Skin epidermis (tissue), 12 donors: ENCODE measurements at regions not wholly inside any gene's neighbourhood (a gene's known extent, or its start where the extent isn't known, plus 50 kb on each side); places are given as distances from the start of the nearest gene placed in this dataset.
"Not testable (repeated sequence)": the region's sequence is repeated elsewhere in the genome, so short reads cannot be mapped to it uniquely, and the experiment has no call there.

Experiments
- H3K27ac ChIP-seq, 21 experiments: fragments of 200-600 bp; sonication (generic) in 11 of 21; one replicate each; pipeline ENCODE4 v1.5.0; 2020; ENCODE audit warnings: mild to moderate bottlenecking in 3 of 21, inconsistent platforms in 2 of 21, moderate library complexity in 2 of 21
- H3K4me3 ChIP-seq, 7 experiments: fragments of 200-600 bp; sonication (generic) in 2 of 7; one replicate each; pipeline ENCODE4 v1.5.0; 2020; ENCODE audit warnings: inconsistent platforms in 2 of 7, mild to moderate bottlenecking in 2 of 7, moderate library complexity in 1 of 7

GRCh38 chr17:63071797-63072196 is 105.8 kb downstream of the TANC2 start:
- Histone ChIP-seq H3K27ac (no peak overlapping the region), H3K4me3 (no peak overlapping the region)

DNA sequence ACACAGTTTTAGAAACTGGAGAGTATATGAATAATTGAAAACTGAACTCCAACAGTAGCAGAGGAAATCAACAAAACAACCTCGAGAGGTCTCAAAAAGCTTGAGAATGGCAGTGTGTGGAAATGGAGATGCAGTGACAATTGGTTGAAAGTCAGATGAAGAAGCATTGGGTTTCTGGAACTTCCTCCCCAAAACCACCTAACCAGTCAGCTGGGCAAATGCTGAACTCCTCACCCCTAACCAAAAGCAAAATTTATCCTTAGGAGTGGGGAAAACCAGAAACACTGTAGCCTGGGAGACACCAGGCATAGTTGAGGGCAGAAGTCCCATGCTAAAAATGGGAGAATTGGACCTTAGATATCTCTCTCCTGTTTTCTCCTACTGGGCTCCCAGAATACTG is 109.9 kb downstream of the TANC2 start:
- Histone ChIP-seq H3K4me3 (no peak overlapping the region), H3K27ac (no peak overlapping the region)

GRCh38 chr17:63078707-63079106 is 112.7 kb downstream of the TANC2 start:
- no peak overlapping the region for H3K4me3 ChIP-seq
- H3K27ac ChIP-seq: no peak overlapping the region

DNA sequence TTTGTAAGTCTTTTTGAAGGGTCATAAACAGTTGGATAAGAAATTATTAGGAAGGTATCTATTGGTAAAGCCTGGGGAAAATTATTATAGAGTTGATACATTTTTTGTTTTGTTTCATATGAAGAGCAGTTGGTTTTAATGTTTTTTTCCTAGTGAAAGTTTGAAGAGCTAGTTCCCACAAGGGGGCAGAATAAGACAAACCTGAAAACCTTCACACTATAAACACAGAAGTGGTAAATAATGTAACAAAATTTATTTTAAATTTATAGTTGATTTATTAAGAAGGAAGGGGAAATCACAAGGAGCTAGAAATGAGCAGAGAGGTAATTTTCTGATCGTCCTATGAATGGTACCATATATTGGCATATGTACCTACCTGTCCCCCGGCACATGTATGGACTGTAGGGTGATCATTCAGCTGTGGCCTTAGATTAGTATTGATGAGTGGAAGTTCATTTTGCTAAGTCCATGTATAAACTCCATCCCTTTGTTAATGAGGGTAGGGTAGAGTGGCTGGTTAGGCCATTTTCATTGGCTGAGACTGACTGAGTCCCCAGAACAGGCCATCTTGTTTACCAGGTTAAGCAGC is 116.3 kb downstream of the TANC2 start:
- H3K27ac ChIP-seq: no peak overlapping the region
- H3K4me3 ChIP-seq: no peak overlapping the region

DNA sequence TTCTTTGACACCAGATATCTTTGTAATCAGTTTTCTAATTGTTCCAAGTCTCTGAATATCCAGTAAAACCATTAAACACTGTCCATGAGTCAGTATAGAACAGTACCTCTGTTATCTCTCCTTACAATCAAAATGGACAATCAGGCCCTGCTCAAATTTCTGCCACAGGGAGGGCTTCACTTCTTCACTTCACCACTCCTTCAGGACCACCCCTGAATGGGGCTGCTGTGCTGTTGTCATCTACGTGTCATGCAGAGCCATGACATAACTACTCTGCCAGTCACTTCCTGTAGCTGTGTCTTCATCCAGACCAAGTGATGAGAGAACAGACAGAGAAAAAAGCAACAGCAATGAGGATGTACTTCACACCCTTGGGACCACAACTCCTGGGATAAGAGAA is 116.9 kb downstream of the TANC2 start:
- no peak overlapping the region for H3K4me3 ChIP-seq
- H3K27ac ChIP-seq: no peak overlapping the region

DNA sequence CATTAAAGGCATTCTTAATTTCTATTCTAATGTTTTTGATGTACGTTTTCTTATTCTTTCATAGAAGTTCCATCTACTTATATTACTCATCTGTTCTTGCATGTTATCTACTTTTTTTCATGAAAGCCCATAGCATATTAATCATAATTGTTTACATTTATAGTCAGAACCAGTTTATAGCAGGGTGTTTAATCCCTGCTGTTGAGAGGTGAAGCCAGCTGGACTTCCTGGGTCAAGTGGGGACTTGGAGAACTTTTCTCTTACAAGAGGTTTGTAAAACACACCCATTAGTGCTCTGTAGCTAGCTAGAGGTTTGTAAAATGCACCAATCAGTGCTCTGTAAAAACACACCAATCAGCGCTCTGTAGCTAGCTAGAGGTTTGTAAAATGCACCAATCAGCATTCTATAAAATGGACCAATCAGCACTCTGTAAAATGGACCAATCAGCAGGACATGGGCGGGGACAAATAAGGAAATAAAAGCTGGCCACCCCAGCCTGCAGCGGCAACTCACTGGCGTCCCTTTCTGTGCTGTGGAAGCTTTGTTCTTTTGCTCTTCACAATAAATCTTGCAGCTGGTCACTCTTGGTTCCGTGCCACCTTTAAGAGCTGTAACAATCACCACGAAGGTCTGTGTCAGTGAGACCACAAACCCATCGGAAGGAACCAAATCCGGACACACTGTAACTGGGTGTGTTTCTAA is 120.6 kb downstream of the TANC2 start:
- Histone ChIP-seq H3K27ac (no peak overlapping the region), H3K4me3 (no peak overlapping the region)

DNA sequence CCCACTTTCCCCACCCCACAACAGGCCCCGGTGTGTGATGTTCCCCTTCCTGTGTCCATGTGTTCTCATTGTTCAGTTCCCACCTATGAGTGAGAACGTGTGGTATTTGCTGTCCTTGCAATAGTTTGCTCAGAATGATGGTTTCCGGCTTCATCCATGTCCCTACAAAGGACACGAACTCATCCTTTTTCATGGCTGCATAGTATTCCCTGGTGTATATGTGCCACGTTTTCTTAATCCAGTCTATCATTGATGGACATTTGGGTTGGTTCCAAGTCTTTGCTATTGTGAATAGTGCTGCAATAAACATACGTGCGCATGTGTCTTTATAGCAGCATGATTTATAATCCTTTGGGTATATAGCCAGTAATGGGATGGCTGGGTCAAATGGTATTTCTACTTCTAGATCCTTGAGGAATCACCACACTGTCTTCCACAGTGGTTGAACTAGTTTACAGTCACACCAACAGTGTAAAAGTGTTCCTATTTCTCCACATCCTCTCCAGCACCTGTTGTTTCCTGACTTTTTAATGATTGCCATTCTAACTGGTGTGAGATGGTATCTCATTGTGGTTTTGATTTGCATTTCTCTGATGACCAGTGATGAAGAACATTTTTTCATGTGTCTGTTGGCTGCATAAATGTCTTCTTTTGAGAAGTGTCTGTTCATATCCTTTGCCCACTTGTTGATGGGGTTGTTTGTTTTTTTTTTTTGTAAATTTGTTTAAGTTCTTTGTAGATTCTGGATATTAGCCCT is 124.5 kb downstream of the TANC2 start:
- H3K4me3 ChIP-seq, H3K27ac ChIP-seq: not testable (repeated sequence)

DNA sequence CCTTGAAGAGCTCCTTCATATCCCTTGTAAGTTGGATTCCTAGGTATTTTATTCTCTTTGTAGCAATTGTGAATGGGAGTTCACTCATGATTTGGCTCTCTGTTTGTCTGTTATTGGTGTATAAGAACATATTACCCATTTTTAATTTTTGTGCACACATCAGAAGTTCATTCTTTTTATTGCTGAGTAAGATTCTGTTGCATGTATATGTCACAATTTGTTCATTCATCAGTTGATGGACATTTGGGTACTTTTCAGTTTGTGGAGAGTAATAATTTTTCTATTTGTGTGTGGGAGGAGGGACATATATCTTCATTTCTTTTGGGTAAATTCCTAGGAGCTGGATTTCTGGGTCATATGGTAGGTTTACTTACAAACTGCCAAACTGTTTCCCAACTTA is 125.9 kb downstream of the TANC2 start:
- H3K4me3 ChIP-seq, H3K27ac ChIP-seq: not testable (repeated sequence)

GRCh38 chr17:63094631-63095030 is 128.6 kb downstream of the TANC2 start:
- no peak overlapping the region for H3K27ac ChIP-seq
- H3K4me3 ChIP-seq: no peak overlapping the region

GRCh38 chr17:63095459-63095858 is 129.4 kb downstream of the TANC2 start:
- H3K27ac ChIP-seq: no peak overlapping the region
- no peak overlapping the region for H3K4me3 ChIP-seq

- no peak overlapping the region for H3K27ac ChIP-seq
- no peak overlapping the region for H3K4me3 ChIP-seq
Measured at GRCh38 chr17:63095879-63096278, 129.8 kb downstream of the TANC2 start.

DNA sequence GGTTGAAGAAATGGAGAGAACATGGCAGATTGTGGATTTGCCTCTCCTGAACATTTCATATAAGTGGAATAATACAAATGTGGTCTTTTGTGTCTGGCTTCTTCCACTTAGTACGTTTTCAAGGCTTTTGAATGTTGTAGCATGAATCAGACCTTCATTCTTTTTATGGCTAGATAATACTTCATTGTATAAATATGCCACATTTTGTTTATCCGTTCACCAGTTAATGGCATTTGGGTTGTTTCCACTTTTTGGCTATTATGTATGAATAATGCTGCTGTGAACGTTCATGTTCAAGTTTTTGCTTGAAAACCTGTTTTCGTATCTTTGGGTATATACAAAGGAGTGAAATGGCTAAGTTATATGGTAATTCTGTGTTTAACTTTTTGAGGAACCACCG is 130.4 kb downstream of the TANC2 start:
- Histone ChIP-seq H3K4me3 (no peak overlapping the region), H3K27ac (no peak overlapping the region)

DNA sequence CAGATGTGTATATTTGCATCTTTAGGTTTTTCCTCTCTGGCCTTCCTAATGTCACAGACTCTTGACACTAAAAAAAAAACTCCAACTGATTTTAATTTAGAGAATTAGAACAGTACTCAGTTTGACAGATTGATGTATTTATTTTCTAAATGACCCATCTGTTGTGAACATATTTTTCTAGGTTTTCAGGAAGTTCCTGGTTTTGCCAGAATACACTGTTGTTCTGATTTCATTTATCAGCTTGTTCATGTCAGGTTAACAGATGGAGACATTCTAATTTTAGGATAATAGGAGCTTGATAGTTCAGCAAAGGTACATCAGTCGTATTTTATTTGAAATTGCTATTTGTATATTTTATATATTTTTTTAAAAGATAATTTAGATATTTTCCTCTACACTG is 133.4 kb downstream of the TANC2 start:
- no peak overlapping the region for H3K4me3 ChIP-seq
- H3K27ac ChIP-seq: no peak overlapping the region

GRCh38 chr17:63102034-63102433 is 136.0 kb downstream of the TANC2 start:
- H3K4me3 ChIP-seq: no peak overlapping the region
- no peak overlapping the region for H3K27ac ChIP-seq

DNA sequence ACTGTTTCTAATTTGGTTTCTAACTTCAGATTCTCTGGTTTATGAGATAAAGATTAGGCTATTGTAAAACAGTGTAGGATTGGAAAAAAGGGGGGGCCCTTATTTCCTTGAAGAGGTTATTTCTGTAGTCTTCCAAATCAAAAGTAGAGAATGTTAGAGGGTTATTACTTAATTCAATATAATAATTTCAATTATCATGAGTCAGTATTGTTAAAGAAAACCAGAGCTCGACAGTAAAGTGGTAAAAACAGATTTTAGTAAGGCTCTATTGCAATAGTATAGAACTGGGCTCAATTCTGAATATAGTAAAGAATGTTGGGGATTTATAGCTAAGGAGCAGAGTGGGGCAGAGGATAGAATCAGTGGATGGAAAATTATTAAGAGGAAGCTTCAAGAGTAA is 140.0 kb downstream of the TANC2 start:
- Histone ChIP-seq H3K27ac (no peak overlapping the region), H3K4me3 (no peak overlapping the region)

DNA sequence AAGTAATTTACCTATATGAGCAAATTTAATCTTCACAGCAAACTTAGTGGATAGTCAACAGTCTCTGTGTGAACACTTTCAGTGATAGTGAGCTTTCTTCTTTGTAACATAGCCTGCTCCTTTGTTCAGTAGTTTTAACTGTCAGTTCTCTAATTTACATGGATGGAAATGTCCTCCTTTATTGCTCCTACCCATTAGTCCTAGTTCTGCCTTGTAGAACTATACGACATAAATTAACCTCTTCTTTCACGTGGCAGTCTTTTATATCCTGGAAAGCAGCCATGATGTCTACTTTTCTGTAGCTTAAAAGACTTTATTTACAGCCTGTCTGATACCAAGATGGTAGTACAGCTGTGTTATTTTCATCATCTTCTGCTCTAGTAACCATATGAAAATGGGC is 143.6 kb downstream of the TANC2 start:
- Histone ChIP-seq H3K27ac (no peak overlapping the region), H3K4me3 (no peak overlapping the region)

DNA sequence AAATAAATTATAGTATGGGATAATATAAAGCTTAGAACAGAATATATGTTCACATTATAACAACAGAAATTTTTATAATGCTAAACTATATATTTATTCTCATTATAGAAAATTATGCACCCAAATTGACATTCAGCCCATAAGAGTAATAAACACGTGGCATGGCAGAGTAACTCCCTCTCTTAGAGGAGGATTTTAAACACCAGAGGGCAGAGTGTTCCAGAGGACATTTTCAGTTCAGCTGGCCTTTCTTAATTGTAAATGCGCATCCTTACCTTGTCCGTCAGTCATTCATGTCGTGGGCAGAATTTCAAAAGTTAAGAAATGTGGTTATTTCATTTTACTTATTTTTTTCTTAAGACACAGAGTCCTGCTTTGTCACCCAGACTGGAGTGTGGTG is 147.1 kb downstream of the TANC2 start:
- Histone ChIP-seq H3K4me3 (no peak overlapping the region), H3K27ac (no peak overlapping the region)

- Histone ChIP-seq H3K4me3 (no peak overlapping the region), H3K27ac (no peak overlapping the region)
Measured at GRCh38 chr17:63116228-63116627, 150.2 kb downstream of the TANC2 start.

- Histone ChIP-seq H3K4me3 (no peak overlapping the region), H3K27ac (no peak overlapping the region)
Measured at GRCh38 chr17:63116967-63117830, 151.2 kb downstream of the TANC2 start.

DNA sequence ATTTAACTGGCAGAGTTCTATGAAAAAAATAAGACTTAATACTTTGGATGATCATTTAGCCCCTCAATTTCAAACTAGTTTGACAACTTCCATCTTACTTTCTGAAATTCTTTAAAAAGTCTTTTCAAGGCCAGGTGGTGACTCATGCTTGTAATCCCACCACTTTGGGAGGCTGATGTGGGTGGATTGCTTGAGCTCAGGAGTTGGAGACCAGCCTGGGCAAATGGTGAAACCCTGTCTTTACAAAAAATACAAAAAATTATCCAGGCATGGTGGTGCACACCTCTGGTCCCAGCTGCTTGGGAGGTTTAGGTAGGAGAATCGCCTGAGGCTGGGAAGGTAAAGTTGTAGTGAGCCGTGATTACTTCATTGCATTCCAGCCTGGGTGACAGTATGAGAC is 154.4 kb downstream of the TANC2 start:
- no peak overlapping the region for H3K4me3 ChIP-seq
- H3K27ac ChIP-seq: no peak overlapping the region
